Neural cell (in vitro differentiated cells): ENCODE measurements at regions not wholly inside any gene's neighbourhood (a gene's known extent, or its start where the extent isn't known, plus 50 kb on each side); places are given as distances from the start of the nearest gene placed in this dataset.
"Not testable (repeated sequence)": the region's sequence is repeated elsewhere in the genome, so short reads cannot be mapped to it uniquely, and the experiment has no call there.

Experiments
- H2AFZ ChIP-seq: fragments of 200-600, 300-800 bp; sonication (generic), shearing (Covaris generic); 2 replicates; pipeline ENCODE4 v1.6.0; 2014; ENCODE audit warnings: low read depth, mild to moderate bottlenecking, antibody characterized with exemption, low read length, moderate library complexity
- H3F3A ChIP-seq: fragments of 200-600 bp; shearing (Covaris generic); 2 replicates; pipeline ENCODE4 v1.6.1; 2016; ENCODE audit warnings: mild to moderate bottlenecking, moderate library complexity, mixed read lengths, antibody characterized with exemption, low read length; ENCODE audit not compliant: insufficient read depth, poor library complexity, severe bottlenecking
- H3K27ac ChIP-seq: fragments of 200-600, 300-800 bp; sonication (generic), shearing (Covaris generic); 2 replicates; pipeline ENCODE4 v1.5.1; 2014; ENCODE audit warnings: mild to moderate bottlenecking, low read length, moderate library complexity
- H3K27me3 ChIP-seq: fragments of 300-800, 200-600 bp; sonication (generic), shearing (Covaris generic); 2 replicates; pipeline ENCODE4 v1.6.0; 2014; ENCODE audit warnings: mild to moderate bottlenecking, low read depth, low read length, moderate library complexity; ENCODE audit not compliant: insufficient read depth
- H3K36me3 ChIP-seq: fragments of 300-800, 200-600 bp; sonication (generic), shearing (Covaris generic); 2 replicates; pipeline ENCODE4 v1.5.1; 2014; ENCODE audit warnings: mild to moderate bottlenecking, antibody characterized with exemption, low read length, moderate library complexity; ENCODE audit not compliant: insufficient read depth
- H3K4me2 ChIP-seq: fragments of 300-800, 200-600 bp; sonication (generic), shearing (Covaris generic); 2 replicates; pipeline ENCODE4 v1.6.0; 2014; ENCODE audit warnings: mild to moderate bottlenecking, low read length
- H3K4me3 ChIP-seq: fragments of 300-800, 200-600 bp; sonication (generic), shearing (Covaris generic); 2 replicates; pipeline ENCODE4 v1.5.1; 2014; ENCODE audit warnings: mild to moderate bottlenecking, low read length, moderate library complexity
- H3K79me2 ChIP-seq: fragments of 200-600 bp; shearing (Covaris generic); replicated peaks from 2 replicates; pipeline ENCODE4 v1.6.0; 2014; ENCODE audit warnings: mild to moderate bottlenecking, low read length, moderate library complexity; ENCODE audit not compliant: insufficient read depth
- H3K9ac ChIP-seq: fragments of 300-800, 200-600 bp; sonication (generic), shearing (Covaris generic); 2 replicates; pipeline ENCODE4 v1.6.1; 2016; ENCODE audit warnings: mild to moderate bottlenecking, low read length, mixed read lengths
- H3K9me2 ChIP-seq: fragments of 200-600 bp; shearing (Covaris generic); 2 replicates; pipeline ENCODE4 v1.6.1; 2016; ENCODE audit warnings: mild to moderate bottlenecking, low read length, mixed read lengths; ENCODE audit not compliant: insufficient read depth
- H3K9me3 ChIP-seq: fragments of 200-600, 300-800 bp; sonication (generic), shearing (Covaris generic); 2 replicates; pipeline ENCODE4 v1.6.1; 2016; ENCODE audit warnings: mild to moderate bottlenecking, mixed run types, low read length, moderate library complexity, mixed read lengths
- H4K20me1 ChIP-seq: fragments of 200-600 bp; shearing (Covaris generic); 2 replicates; pipeline ENCODE4 v1.6.1; 2016; ENCODE audit warnings: mild to moderate bottlenecking, mixed run types; ENCODE audit not compliant: insufficient read depth
- EP300 ChIP-seq: fragments of 450-650 bp; conservative IDR thresholded peaks from 2 replicates; pipeline ENCODE4 v1.6.1; 2014; ENCODE audit warnings: antibody characterized with exemption, mild to moderate bottlenecking, moderate library complexity; ENCODE audit not compliant: poor library complexity, severe bottlenecking
- EZH2 ChIP-seq: fragments of 200-600, 300-800 bp; shearing (Covaris generic), sonication (generic); IDR thresholded peaks from 2 replicates; pipeline ENCODE4 v1.6.1; 2014; ENCODE audit warnings: antibody characterized with exemption, low read length, borderline replicate concordance, mild to moderate bottlenecking; ENCODE audit not compliant: insufficient read depth, poor library complexity, severe bottlenecking
- MXI1 ChIP-seq: fragments of 450-650 bp; conservative IDR thresholded peaks from 2 replicates; pipeline ENCODE4 v1.6.1; 2014; ENCODE audit warnings: antibody characterized with exemption, mild to moderate bottlenecking; ENCODE audit not compliant: poor library complexity, severe bottlenecking
- POLR2AphosphoS5 ChIP-seq: IDR thresholded peaks from 2 replicates; pipeline ENCODE4 v1.6.1; 2012
- RAD21 ChIP-seq: fragments of 450-650 bp; conservative IDR thresholded peaks from 2 replicates; pipeline ENCODE4 v1.6.1; 2014; ENCODE audit warnings: antibody characterized with exemption, mild to moderate bottlenecking, moderate library complexity
- REST ChIP-seq: IDR thresholded peaks from 2 replicates; pipeline ENCODE4 v1.6.1; 2012; ENCODE audit warnings: borderline replicate concordance
- SMC3 ChIP-seq: fragments of 450-650 bp; conservative IDR thresholded peaks from 2 replicates; pipeline ENCODE4 v1.6.1; 2014; ENCODE audit warnings: antibody characterized with exemption, mild to moderate bottlenecking, moderate library complexity; ENCODE audit not compliant: poor library complexity
- TAF1 ChIP-seq: IDR thresholded peaks from 2 replicates; pipeline ENCODE4 v1.6.1; 2012; ENCODE audit warnings: low read depth
- TF ChIP-seq, protein P1 (sequence below): fragments of 450-650 bp; IDR thresholded peaks from 2 replicates; pipeline ENCODE4 v1.5.1; 2014; ENCODE audit warnings: antibody characterized with exemption, mild to moderate bottlenecking, moderate library complexity; ENCODE audit not compliant: poor library complexity, severe bottlenecking

- H3F3A ChIP-seq, H2AFZ ChIP-seq, H3K9me3 ChIP-seq, H3K9ac ChIP-seq, H3K27me3 ChIP-seq, H3K9me2 ChIP-seq, H3K4me3 ChIP-seq, H3K79me2 ChIP-seq, H4K20me1 ChIP-seq, H3K36me3 ChIP-seq, H3K27ac ChIP-seq, H3K4me2 ChIP-seq: not testable (repeated sequence)
These were observed 220.0 kb downstream of the SYK start for GRCh38 chr9:91021656-91022055.

- no peak for TF ChIP-seq EP300
- no peak for TF ChIP-seq EZH2
- TF ChIP-seq RAD21 = no peak
- TF ChIP-seq, protein P1, sequence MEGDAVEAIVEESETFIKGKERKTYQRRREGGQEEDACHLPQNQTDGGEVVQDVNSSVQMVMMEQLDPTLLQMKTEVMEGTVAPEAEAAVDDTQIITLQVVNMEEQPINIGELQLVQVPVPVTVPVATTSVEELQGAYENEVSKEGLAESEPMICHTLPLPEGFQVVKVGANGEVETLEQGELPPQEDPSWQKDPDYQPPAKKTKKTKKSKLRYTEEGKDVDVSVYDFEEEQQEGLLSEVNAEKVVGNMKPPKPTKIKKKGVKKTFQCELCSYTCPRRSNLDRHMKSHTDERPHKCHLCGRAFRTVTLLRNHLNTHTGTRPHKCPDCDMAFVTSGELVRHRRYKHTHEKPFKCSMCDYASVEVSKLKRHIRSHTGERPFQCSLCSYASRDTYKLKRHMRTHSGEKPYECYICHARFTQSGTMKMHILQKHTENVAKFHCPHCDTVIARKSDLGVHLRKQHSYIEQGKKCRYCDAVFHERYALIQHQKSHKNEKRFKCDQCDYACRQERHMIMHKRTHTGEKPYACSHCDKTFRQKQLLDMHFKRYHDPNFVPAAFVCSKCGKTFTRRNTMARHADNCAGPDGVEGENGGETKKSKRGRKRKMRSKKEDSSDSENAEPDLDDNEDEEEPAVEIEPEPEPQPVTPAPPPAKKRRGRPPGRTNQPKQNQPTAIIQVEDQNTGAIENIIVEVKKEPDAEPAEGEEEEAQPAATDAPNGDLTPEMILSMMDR = no peak
- TF ChIP-seq POLR2AphosphoS5 = no peak
- TF ChIP-seq SMC3 = no peak
- no peak for TF ChIP-seq MXI1
- TF ChIP-seq TAF1 = no peak
- no peak for TF ChIP-seq REST
- H3K27me3 ChIP-seq = no peaks in the 10 kb centered on the region
- no peaks in the 10 kb centered on the region for H3K36me3 ChIP-seq
- no peaks in the 10 kb centered on the region for H3K79me2 ChIP-seq
- H3F3A ChIP-seq = no peaks in the 10 kb centered on the region
- no peak overlapping the region for H3K9ac ChIP-seq
- no peak overlapping the region for H3K4me3 ChIP-seq
- no peaks in the 10 kb centered on the region for H3K9me2 ChIP-seq
- no peak overlapping the region for H3K27ac ChIP-seq
- no peak overlapping the region for H3K4me2 ChIP-seq
- no peak overlapping the region for H2AFZ ChIP-seq
- no peaks in the 10 kb centered on the region for H3K9me3 ChIP-seq
- no peaks in the 10 kb centered on the region for H4K20me1 ChIP-seq
These were observed 222.1 kb downstream of the SYK start for GRCh38 chr9:91023741-91024140.

- H3K36me3 ChIP-seq = no peaks in the 10 kb centered on the region
- H3K4me3 ChIP-seq = no peak overlapping the region
- H3K9ac ChIP-seq = no peak overlapping the region
- H3K27ac ChIP-seq = no peak overlapping the region
- H3K79me2 ChIP-seq = no peaks in the 10 kb centered on the region
- H3K9me3 ChIP-seq = no peaks in the 10 kb centered on the region
- no peaks in the 10 kb centered on the region for H4K20me1 ChIP-seq
- H2AFZ ChIP-seq = no peak overlapping the region
- TF ChIP-seq EZH2 (no peak), TAF1 (no peak)
- no peaks in the 10 kb centered on the region for H3F3A ChIP-seq
- no peaks in the 10 kb centered on the region for H3K9me2 ChIP-seq
- no peak overlapping the region for H3K4me2 ChIP-seq
- no peaks in the 10 kb centered on the region for H3K27me3 ChIP-seq
These were observed 223.2 kb downstream of the SYK start for GRCh38 chr9:91024841-91025240.
